IMR-90 (cell line): ENCODE measurements at regions not wholly inside any gene's neighbourhood (a gene's known extent, or its start where the extent isn't known, plus 50 kb on each side); places are given as distances from the start of the nearest gene placed in this dataset.

Experiments used
- ATAC-seq: fragments of 200-7000 bp; cut with Tn5 transposase; 2 replicates; pipeline ENCODE4 v1.9.1; 2020; ENCODE audit warnings: low read depth, mild to moderate bottlenecking, moderate library complexity
- BruUV-seq: library from RNA; stranded (reverse); fragments of 400-500 nt; replicated peaks from 2 replicates; lab custom pipeline; 2021; lab: Mats Ljungman, UMichigan
- CTCF ChIA-PET: fragments of 300-600 bp; formaldehyde crosslinking; extraction: SDS; loops from one replicate; lab custom pipeline; 2021; ENCODE audit warnings: antibody characterized with exemption; lab: Yijun Ruan, JAX
- POLR2A ChIA-PET: fragments of 300-600 bp; sonication (Branson Sonifier 250); formaldehyde crosslinking; loops from one replicate; lab custom pipeline; 2022; ENCODE audit warnings: antibody characterized with exemption; ENCODE audit not compliant: unreplicated experiment; lab: Charles Lee
- DNase-seq: peaks from one replicate; pipeline ENCODE4 v3.0.0; 2013
- H2AFZ ChIP-seq: replicated peaks from 2 replicates; pipeline ENCODE3; 2013; ENCODE audit warnings: low read length, mild to moderate bottlenecking; ENCODE audit not compliant: poor library complexity
- H2AK5ac ChIP-seq: 2 replicates; pipeline ENCODE4 v1.6.1; 2013; ENCODE audit warnings: low read depth, low read length, inconsistent platforms
- H2AK9ac ChIP-seq: replicated peaks from 2 replicates; pipeline ENCODE3; 2013; ENCODE audit warnings: mild to moderate bottlenecking, low read depth, low read length, moderate library complexity; ENCODE audit not compliant: poor library complexity
- H2BK120ac ChIP-seq: 2 replicates; pipeline ENCODE4 v1.6.1; 2013; ENCODE audit warnings: low read depth, low read length, inconsistent platforms
- H2BK15ac ChIP-seq: 3 replicates; pipeline ENCODE4 v1.6.1; 2013; ENCODE audit warnings: low read depth, low read length, inconsistent platforms
- H2BK20ac ChIP-seq: 2 replicates; pipeline ENCODE4 v1.6.1; 2013; ENCODE audit warnings: low read depth, mild to moderate bottlenecking, inconsistent platforms, low read length, moderate library complexity
- H2BK5ac ChIP-seq: 2 replicates; pipeline ENCODE4 v1.6.1; 2013; ENCODE audit warnings: mild to moderate bottlenecking, low read depth, low read length, inconsistent platforms; ENCODE audit not compliant: poor library complexity, severe bottlenecking
- H3K14ac ChIP-seq: replicated peaks from 2 replicates; pipeline ENCODE4 v1.6.1; 2013; ENCODE audit warnings: low read depth, low read length, inconsistent platforms
- H3K18ac ChIP-seq: 2 replicates; pipeline ENCODE4 v1.6.1; 2013; ENCODE audit warnings: low read depth, low read length, control low read depth
- H3K23ac ChIP-seq: 2 replicates; pipeline ENCODE4 v1.6.1; 2013; ENCODE audit warnings: low read depth, low read length, inconsistent platforms
- H3K27ac ChIP-seq: 2 replicates; pipeline ENCODE4 v1.5.1; 2013; ENCODE audit warnings: mild to moderate bottlenecking, control low read depth, low read length; ENCODE audit not compliant: insufficient read depth
- H3K27me3 ChIP-seq: 2 replicates; pipeline ENCODE4 v1.6.1; 2013; ENCODE audit warnings: low read length; ENCODE audit not compliant: control insufficient read depth, insufficient read depth
- H3K36me3 ChIP-seq: 2 replicates; pipeline ENCODE4 v1.6.1; 2013; ENCODE audit warnings: low read length, mixed read lengths; ENCODE audit not compliant: control insufficient read depth, insufficient read depth
- H3K4ac ChIP-seq: 2 replicates; pipeline ENCODE4 v1.6.1; 2013; ENCODE audit warnings: low read depth, low read length, inconsistent platforms
- H3K4me1 ChIP-seq: 2 replicates; pipeline ENCODE4 v1.6.1; 2013; ENCODE audit warnings: low read length, mixed read lengths; ENCODE audit not compliant: control insufficient read depth, insufficient read depth
- H3K4me2 ChIP-seq: 2 replicates; pipeline ENCODE4 v1.6.1; 2013; ENCODE audit warnings: low read depth, mild to moderate bottlenecking, control low read depth, low read length, moderate library complexity
- H3K4me3 ChIP-seq: 2 replicates; pipeline ENCODE4 v1.5.1; 2013; ENCODE audit warnings: low read depth, mild to moderate bottlenecking, control low read depth, low read length, moderate library complexity; ENCODE audit not compliant: insufficient read depth
- H3K56ac ChIP-seq: 2 replicates; pipeline ENCODE4 v1.6.1; 2013; ENCODE audit warnings: low read length, inconsistent platforms; ENCODE audit not compliant: insufficient read depth; ENCODE audit errors: extremely low read depth
- H3K79me1 ChIP-seq, 2 experiments: 2 replicates each; pipeline ENCODE4 v1.6.1; 2013; ENCODE audit warnings: low read length in 2 of 2, inconsistent platforms in 1 of 2, low read depth in 1 of 2
- H3K9ac ChIP-seq: 2 replicates; pipeline ENCODE4 v1.6.1; 2013; ENCODE audit warnings: low read depth, low read length, control low read depth
- H3K9me1 ChIP-seq: 2 replicates; pipeline ENCODE4 v1.6.1; 2013; ENCODE audit warnings: low read length, inconsistent platforms; ENCODE audit not compliant: insufficient read depth
- H3K9me3 ChIP-seq: 2 replicates; pipeline ENCODE4 v1.6.1; 2013; ENCODE audit warnings: low read length; ENCODE audit not compliant: control insufficient read depth, insufficient read depth
- H4K20me1 ChIP-seq: 2 replicates; pipeline ENCODE4 v1.6.1; 2013; ENCODE audit warnings: low read length, inconsistent platforms; ENCODE audit not compliant: insufficient read depth
- H4K5ac ChIP-seq: 2 replicates; pipeline ENCODE4 v1.6.1; 2013; ENCODE audit warnings: mild to moderate bottlenecking, low read depth, low read length, control low read depth
- H4K8ac ChIP-seq, 2 experiments: 2 replicates each; pipeline ENCODE4 v1.6.1; 2013; ENCODE audit warnings: low read depth in 2 of 2, low read length in 2 of 2, control low read depth in 1 of 2, inconsistent platforms in 1 of 2
- H4K91ac ChIP-seq: 2 replicates; pipeline ENCODE4 v1.6.1; 2013; ENCODE audit warnings: low read depth, low read length, inconsistent platforms; ENCODE audit not compliant: insufficient read depth
- BHLHE40 ChIP-seq: fragments of 150-350 bp; IDR thresholded peaks from 2 replicates; pipeline ENCODE4 v1.6.1; 2016; ENCODE audit warnings: mild to moderate bottlenecking, low read depth, low read length
- FOS ChIP-seq: fragments of 150-350 bp; IDR thresholded peaks from 2 replicates; pipeline ENCODE4 v1.6.1; 2016; ENCODE audit warnings: low read depth, low read length
- MAZ ChIP-seq: IDR thresholded peaks from 2 replicates; pipeline ENCODE4 v1.6.1; 2012; ENCODE audit warnings: low read depth, mild to moderate bottlenecking, low read length, improper control_type of control experiment, moderate library complexity, borderline replicate concordance
- MXI1 ChIP-seq: IDR thresholded peaks from 2 replicates; pipeline ENCODE4 v1.6.1; 2012; ENCODE audit warnings: low read depth, mild to moderate bottlenecking, low read length, moderate library complexity, borderline replicate concordance
- NFE2L2 ChIP-seq: fragments of 150-350 bp; IDR thresholded peaks from 2 replicates; pipeline ENCODE4 v1.6.1; 2016; ENCODE audit warnings: low read depth, mild to moderate bottlenecking, low read length
- RAD21 ChIP-seq: IDR thresholded peaks from 2 replicates; pipeline ENCODE4 v1.6.1; 2012; ENCODE audit warnings: low read length, improper control_type of control experiment
- RCOR1 ChIP-seq: IDR thresholded peaks from 2 replicates; pipeline ENCODE4 v1.6.1; 2012; ENCODE audit warnings: mild to moderate bottlenecking, low read length, improper control_type of control experiment; ENCODE audit not compliant: insufficient replicate concordance
- SMC3 ChIP-seq: fragments of 150-350 bp; IDR thresholded peaks from 2 replicates; pipeline ENCODE4 v1.6.1; 2016; ENCODE audit warnings: low read depth, mild to moderate bottlenecking, antibody characterized with exemption, low read length, moderate library complexity
- whole genome bisulfite sequencing, 2 experiments: methylation state at CpG; one replicate each; pipeline versions ENCODE4 v1.1.5 to v1.1.7; 2013; ENCODE audit warnings: missing lambda C conversion rate in 2 of 2; ENCODE audit not compliant: insufficient read length in 1 of 2; ENCODE audit errors: extremely low coverage in 2 of 2; 5-methylcytosine and 5-hydroxymethylcytosine counted together
- dilution Hi-C: fragments of 300-500 bp; cut with HindIII; formaldehyde crosslinking; loops from one replicate; pipeline ENCODE4 v1.14.3; 2018; ENCODE audit warnings: low sequenced_read_pairs; ENCODE audit not compliant: unreplicated experiment
- in situ Hi-C: fragments of 300-500 bp; cut with MboI; formaldehyde crosslinking; loops from 3 replicates; pipeline ENCODE4 v1.14.3; 2019; ENCODE audit warnings: low sequenced_read_pairs, inconsistent platforms, mixed read lengths
- intact Hi-C: fragments of 100-400 bp; cut with micrococcal nuclease; formaldehyde crosslinking; loops from 2 replicates; pipeline ENCODE4 v1.10.0; 2022
- TF ChIP-seq, protein P1 (sequence below): conservative IDR thresholded peaks from 2 replicates; pipeline ENCODE4 v1.5.1; 2012; ENCODE audit warnings: mild to moderate bottlenecking, low read depth, low read length, improper control_type of control experiment

DNA sequence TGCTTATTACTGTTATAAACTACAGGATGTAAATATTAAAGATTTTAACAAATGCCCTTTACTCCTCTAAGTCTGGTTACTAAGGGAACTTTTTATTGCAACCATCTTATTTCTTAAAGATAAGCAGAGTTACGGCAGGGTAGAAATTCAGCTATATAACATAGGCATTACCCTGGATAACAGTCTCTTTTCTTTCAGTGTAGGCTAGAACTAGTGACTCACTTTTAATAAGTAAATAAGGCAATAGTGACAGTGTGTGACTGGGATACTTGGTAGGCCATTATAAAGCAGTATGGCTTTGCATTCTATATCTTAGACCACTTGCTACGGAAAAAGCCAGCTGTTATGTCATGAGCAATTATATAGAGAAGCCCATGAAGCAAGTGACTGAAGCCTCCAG, 1041.0 kb upstream of the NRXN1 start:
- no peak overlapping the region for H2BK120ac ChIP-seq
- ChIA-PET POLR2A (no interaction called here), CTCF (no interaction called here)
- H4K5ac ChIP-seq, result no peak overlapping the region
- no peak for ATAC-seq
- H2BK15ac ChIP-seq, result no peak overlapping the region
- dilution Hi-C loops, result no loop called here
- no peak overlapping the region for H2AFZ ChIP-seq
- intact Hi-C loops, result no loop called here
- no peak overlapping the region for H3K4ac ChIP-seq
- no peak overlapping the region for H3K4me2 ChIP-seq
- TF ChIP-seq SMC3, result no peak
- TF ChIP-seq BHLHE40, result no peak
- no peak for TF ChIP-seq RAD21
- no peak for TF ChIP-seq NFE2L2
- no peak for TF ChIP-seq FOS
- TF ChIP-seq, protein P1, sequence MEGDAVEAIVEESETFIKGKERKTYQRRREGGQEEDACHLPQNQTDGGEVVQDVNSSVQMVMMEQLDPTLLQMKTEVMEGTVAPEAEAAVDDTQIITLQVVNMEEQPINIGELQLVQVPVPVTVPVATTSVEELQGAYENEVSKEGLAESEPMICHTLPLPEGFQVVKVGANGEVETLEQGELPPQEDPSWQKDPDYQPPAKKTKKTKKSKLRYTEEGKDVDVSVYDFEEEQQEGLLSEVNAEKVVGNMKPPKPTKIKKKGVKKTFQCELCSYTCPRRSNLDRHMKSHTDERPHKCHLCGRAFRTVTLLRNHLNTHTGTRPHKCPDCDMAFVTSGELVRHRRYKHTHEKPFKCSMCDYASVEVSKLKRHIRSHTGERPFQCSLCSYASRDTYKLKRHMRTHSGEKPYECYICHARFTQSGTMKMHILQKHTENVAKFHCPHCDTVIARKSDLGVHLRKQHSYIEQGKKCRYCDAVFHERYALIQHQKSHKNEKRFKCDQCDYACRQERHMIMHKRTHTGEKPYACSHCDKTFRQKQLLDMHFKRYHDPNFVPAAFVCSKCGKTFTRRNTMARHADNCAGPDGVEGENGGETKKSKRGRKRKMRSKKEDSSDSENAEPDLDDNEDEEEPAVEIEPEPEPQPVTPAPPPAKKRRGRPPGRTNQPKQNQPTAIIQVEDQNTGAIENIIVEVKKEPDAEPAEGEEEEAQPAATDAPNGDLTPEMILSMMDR, result no peak
- no peak for TF ChIP-seq RCOR1
- TF ChIP-seq MXI1, result no peak
- TF ChIP-seq MAZ, result no peak
- WGBS, 2 experiments, result no CpG with 5 or more reads among the region's 2 CpGs
- no peak overlapping the region for H2BK20ac ChIP-seq
- H4K91ac ChIP-seq, result no peak overlapping the region
- no peak overlapping the region for H4K8ac ChIP-seq
- H3K27me3 ChIP-seq, result no peaks in the 10 kb centered on the region
- H2BK5ac ChIP-seq, result no peak overlapping the region
- DNase-seq, result no peak
- H3K9ac ChIP-seq, result no peak overlapping the region
- H3K9me1 ChIP-seq, result no peaks in the 10 kb centered on the region
- no peaks in the 10 kb centered on the region for H4K20me1 ChIP-seq
- in situ Hi-C loops, result no loop called here
- H3K56ac ChIP-seq, result no peak overlapping the region
- no peak overlapping the region for H2AK5ac ChIP-seq
- H3K79me1 ChIP-seq, result no peaks in the 10 kb centered on the region
- H2AK9ac ChIP-seq, result no peak overlapping the region
- H3K27ac ChIP-seq, result no peak overlapping the region
- no peak overlapping the region for H3K4me3 ChIP-seq
- H3K9me3 ChIP-seq, result no peaks in the 10 kb centered on the region
- no TSS peak for BruUV-seq
- H3K4me1 ChIP-seq, result no peaks in the 10 kb centered on the region
- H3K23ac ChIP-seq, result no peak overlapping the region
- no peak overlapping the region for H3K18ac ChIP-seq
- no peak overlapping the region for H3K14ac ChIP-seq
- no peaks in the 10 kb centered on the region for H3K36me3 ChIP-seq
